ENCODE measurements at regions not wholly inside any gene's neighbourhood (a gene's known extent, or its start where the extent isn't known, plus 50 kb on each side); places are given as distances from the start of the nearest gene placed in this dataset.

GRCh38 chr4:178577933-178578332 lies 1135.7 kb upstream of the AGA start:
- WGBS = 72% methylated on average over 7 of the region's 7 CpGs
- Histone ChIP-seq H3K27me3 (ENCODE audit: control insufficient read depth, insufficient read depth) (no peaks in the 10 kb centered on the region), H3K4me3 (ENCODE audit: low read length) (no peak overlapping the region), H3K9me3 (ENCODE audit: control insufficient read depth, low read length) (no peaks in the 10 kb centered on the region), H3K4me1 (ENCODE audit: control insufficient read depth, insufficient read depth, low read length) (no peaks in the 10 kb centered on the region), H3K27ac (ENCODE audit: low read length) (no peak overlapping the region)
- DNase-seq (no peak), ATAC-seq (no peak)
- intact Hi-C loops (cut with DNase I) = no loop called here

GRCh38 chr4:178595500-178596138 lies 1153.4 kb upstream of the AGA start:
- WGBS = 72% methylated on average over 6 of the region's 6 CpGs
- ATAC-seq (no peak), DNase-seq (no peak)
- H3K27me3 ChIP-seq (ENCODE audit: control insufficient read depth, insufficient read depth) = no peaks in the 10 kb centered on the region
- no peaks in the 10 kb centered on the region for H3K4me1 ChIP-seq (ENCODE audit: control insufficient read depth, insufficient read depth, low read length)
- H3K9me3 ChIP-seq (ENCODE audit: control insufficient read depth, low read length) = no peaks in the 10 kb centered on the region
- H3K4me3 ChIP-seq (ENCODE audit: low read length) = no peak overlapping the region
- intact Hi-C loops (cut with DNase I) = no loop called here
- no peak overlapping the region for H3K27ac ChIP-seq (ENCODE audit: low read length)

GRCh38 chr4:178598672-178599071 lies 1156.4 kb upstream of the AGA start:
- intact Hi-C loops (cut with DNase I) = no loop called here
- Histone ChIP-seq H3K4me3 (ENCODE audit: low read length) (no peak overlapping the region), H3K4me1 (ENCODE audit: control insufficient read depth, insufficient read depth, low read length) (no peaks in the 10 kb centered on the region), H3K27ac (ENCODE audit: low read length) (no peak overlapping the region), H3K27me3 (ENCODE audit: control insufficient read depth, insufficient read depth) (no peaks in the 10 kb centered on the region), H3K9me3 (ENCODE audit: control insufficient read depth, low read length) (no peaks in the 10 kb centered on the region)
- WGBS = 60% methylated on average over 1 of the region's 1 CpG
- DNase-seq (no peak), ATAC-seq (no peak)

DNA sequence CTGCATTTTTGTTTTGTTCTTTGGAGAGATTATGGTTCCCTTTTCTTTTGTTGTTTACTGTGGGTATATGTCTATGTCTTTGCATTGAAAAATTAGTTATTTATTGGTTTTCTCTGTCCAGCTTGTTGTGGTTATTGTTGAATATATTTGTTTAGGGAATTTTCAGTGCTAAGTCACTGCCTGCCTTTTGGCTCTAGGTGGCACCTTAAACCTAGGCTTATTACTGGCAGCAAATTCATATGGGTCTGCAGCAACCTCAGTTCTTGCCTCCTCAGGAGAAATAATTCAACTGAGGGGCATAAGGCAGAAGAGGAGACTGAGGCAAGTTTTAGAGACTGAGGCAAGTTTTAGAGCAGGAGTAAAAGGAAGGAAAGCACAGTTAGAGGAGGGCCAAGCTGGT lies 1157.3 kb upstream of the AGA start:
- no peaks in the 10 kb centered on the region for H3K27me3 ChIP-seq (ENCODE audit: control insufficient read depth, insufficient read depth)
- H3K4me3 ChIP-seq (ENCODE audit: low read length) = no peak overlapping the region
- no peaks in the 10 kb centered on the region for H3K4me1 ChIP-seq (ENCODE audit: control insufficient read depth, insufficient read depth, low read length)
- no peaks in the 10 kb centered on the region for H3K9me3 ChIP-seq (ENCODE audit: control insufficient read depth, low read length)
- intact Hi-C loops (cut with DNase I) = no loop called here
- ATAC-seq = no peak
- DNase-seq = no peak
- no peak overlapping the region for H3K27ac ChIP-seq (ENCODE audit: low read length)

DNA sequence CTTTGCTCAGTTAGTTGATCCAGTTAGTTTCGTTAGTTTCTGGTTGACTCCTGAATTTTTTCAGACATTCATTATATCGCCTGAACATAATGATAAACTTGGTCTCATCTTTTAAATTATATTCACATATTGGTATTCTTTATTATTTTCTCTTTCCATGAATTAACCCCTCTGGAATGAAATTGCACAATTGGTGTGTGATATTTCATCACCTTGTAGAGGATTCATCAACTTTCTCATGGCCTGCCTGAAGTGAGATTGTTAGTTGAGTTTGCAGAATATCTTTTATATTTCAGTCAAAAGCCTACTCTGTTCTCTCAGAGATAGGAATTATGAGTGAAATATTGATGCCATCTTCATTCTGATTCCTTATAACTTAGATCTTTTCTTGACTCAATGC lies 1160.6 kb upstream of the AGA start:
- DNase-seq (no peak), ATAC-seq (no peak)
- Histone ChIP-seq H3K4me3 (ENCODE audit: low read length) (no peak overlapping the region), H3K27ac (ENCODE audit: low read length) (no peak overlapping the region), H3K4me1 (ENCODE audit: control insufficient read depth, insufficient read depth, low read length) (no peaks in the 10 kb centered on the region), H3K27me3 (ENCODE audit: control insufficient read depth, insufficient read depth) (no peaks in the 10 kb centered on the region), H3K9me3 (ENCODE audit: control insufficient read depth, low read length) (no peaks in the 10 kb centered on the region)
- intact Hi-C loops (cut with DNase I) = no loop called here
- WGBS = 43% methylated on average over 2 of the region's 2 CpGs

DNA sequence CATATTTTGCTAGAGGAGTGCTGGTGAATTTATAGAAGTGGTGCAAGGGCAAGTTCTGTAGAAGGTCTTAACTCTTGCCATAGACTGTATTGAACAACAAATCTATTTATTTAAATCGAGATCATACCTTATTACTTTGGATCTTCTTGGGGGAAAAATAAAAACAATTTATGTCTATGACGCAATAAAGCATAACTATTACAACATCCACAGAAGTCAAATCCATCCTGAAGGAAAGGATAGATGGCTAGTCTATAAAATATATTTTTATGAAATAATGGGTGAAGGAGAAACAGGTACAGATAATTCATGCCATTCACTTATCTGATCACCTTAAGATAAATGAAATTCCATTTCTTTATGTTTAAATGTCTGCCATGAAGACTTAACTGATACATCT lies 1168.8 kb upstream of the AGA start:
- Histone ChIP-seq H3K9me3 (ENCODE audit: control insufficient read depth, low read length) (no peaks in the 10 kb centered on the region), H3K27ac (ENCODE audit: low read length) (no peak overlapping the region), H3K4me3 (ENCODE audit: low read length) (no peak overlapping the region), H3K27me3 (ENCODE audit: control insufficient read depth, insufficient read depth) (no peaks in the 10 kb centered on the region), H3K4me1 (ENCODE audit: control insufficient read depth, insufficient read depth, low read length) (no peaks in the 10 kb centered on the region)
- WGBS = 78% methylated on average over 2 of the region's 2 CpGs
- intact Hi-C loops (cut with DNase I) = no loop called here
- DNase-seq = no peak
- ATAC-seq = no peak

GRCh38 chr4:178612733-178613132 lies 1170.5 kb upstream of the AGA start:
- no peaks in the 10 kb centered on the region for H3K9me3 ChIP-seq (ENCODE audit: control insufficient read depth, low read length)
- no peak overlapping the region for H3K4me3 ChIP-seq (ENCODE audit: low read length)
- H3K27me3 ChIP-seq (ENCODE audit: control insufficient read depth, insufficient read depth) = no peaks in the 10 kb centered on the region
- no peak for ATAC-seq
- no peak for DNase-seq
- no peaks in the 10 kb centered on the region for H3K4me1 ChIP-seq (ENCODE audit: control insufficient read depth, insufficient read depth, low read length)
- WGBS = 69% methylated on average over 4 of the region's 4 CpGs
- intact Hi-C loops (cut with DNase I) = no loop called here
- no peak overlapping the region for H3K27ac ChIP-seq (ENCODE audit: low read length)

GRCh38 chr4:178632415-178632814 lies 1190.2 kb upstream of the AGA start:
- H3K4me1 ChIP-seq (ENCODE audit: control insufficient read depth, insufficient read depth, low read length) = no peaks in the 10 kb centered on the region
- H3K27ac ChIP-seq (ENCODE audit: low read length) = no peak overlapping the region
- ATAC-seq (no peak), DNase-seq (no peak)
- H3K4me3 ChIP-seq (ENCODE audit: low read length) = no peak overlapping the region
- intact Hi-C loops (cut with DNase I) = no loop called here
- H3K9me3 ChIP-seq (ENCODE audit: control insufficient read depth, low read length) = no peaks in the 10 kb centered on the region
- no peaks in the 10 kb centered on the region for H3K27me3 ChIP-seq (ENCODE audit: control insufficient read depth, insufficient read depth)
- 75% methylated on average over 1 of the region's 1 CpG for WGBS

DNA sequence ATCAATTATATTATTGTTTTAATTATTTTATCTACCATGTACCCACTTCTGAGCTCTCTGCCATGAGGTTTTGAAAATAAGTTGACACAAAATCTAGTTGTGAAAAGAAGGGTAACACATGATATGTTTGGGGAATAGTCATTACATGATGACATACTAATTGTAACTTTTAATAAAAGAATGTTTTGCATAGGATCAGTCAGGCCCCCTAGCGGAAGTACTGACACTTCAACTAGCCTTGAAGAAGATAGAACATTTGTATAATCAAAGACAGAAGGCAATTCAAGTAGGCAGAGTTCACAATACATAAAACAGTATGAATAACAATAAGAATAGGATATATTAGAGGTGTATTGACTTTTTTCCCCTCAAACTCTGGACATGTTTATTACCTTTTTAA lies 1191.0 kb upstream of the AGA start:
- intact Hi-C loops (cut with DNase I) = no loop called here
- no peaks in the 10 kb centered on the region for H3K4me1 ChIP-seq (ENCODE audit: control insufficient read depth, insufficient read depth, low read length)
- no peaks in the 10 kb centered on the region for H3K27me3 ChIP-seq (ENCODE audit: control insufficient read depth, insufficient read depth)
- no peak overlapping the region for H3K4me3 ChIP-seq (ENCODE audit: low read length)
- DNase-seq (no peak), ATAC-seq (no peak)
- H3K27ac ChIP-seq (ENCODE audit: low read length) = no peak overlapping the region
- 71% methylated on average over 1 of the region's 1 CpG for WGBS
- no peaks in the 10 kb centered on the region for H3K9me3 ChIP-seq (ENCODE audit: control insufficient read depth, low read length)

- H3K4me3 ChIP-seq (ENCODE audit: low read length) = no peak overlapping the region
- H3K4me1 ChIP-seq (ENCODE audit: control insufficient read depth, insufficient read depth, low read length) = no peaks in the 10 kb centered on the region
- no peaks in the 10 kb centered on the region for H3K9me3 ChIP-seq (ENCODE audit: control insufficient read depth, low read length)
- ATAC-seq = no peak
- no peak for DNase-seq
- 76% methylated on average over 1 of the region's 1 CpG for WGBS
- intact Hi-C loops (cut with DNase I) = no loop called here
- H3K27ac ChIP-seq (ENCODE audit: low read length) = no peak overlapping the region
- H3K27me3 ChIP-seq (ENCODE audit: control insufficient read depth, insufficient read depth) = no peaks in the 10 kb centered on the region
Observed at GRCh38 chr4:178664621-178665020, 1222.4 kb upstream of the AGA start.

DNA sequence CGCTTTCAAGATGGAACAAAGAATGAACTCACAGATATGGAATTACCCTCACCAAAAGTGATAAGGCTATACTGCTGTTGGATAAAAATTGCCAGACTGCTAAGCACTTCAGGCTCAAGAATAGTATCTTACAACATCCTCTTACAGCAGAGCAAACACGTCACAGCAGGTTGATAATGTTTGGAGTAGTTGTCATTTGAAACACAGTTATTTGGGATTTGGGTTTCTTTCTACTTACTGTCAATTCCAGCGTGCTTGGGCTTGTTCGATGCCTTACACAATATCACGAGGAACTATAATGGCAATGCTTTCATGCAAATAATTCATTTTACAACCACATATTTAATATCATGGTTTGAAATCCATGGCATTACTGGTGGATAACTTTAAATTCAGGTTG lies 1223.7 kb upstream of the AGA start:
- Histone ChIP-seq H3K9me3 (ENCODE audit: control insufficient read depth, low read length) (no peaks in the 10 kb centered on the region), H3K4me3 (ENCODE audit: low read length) (no peak overlapping the region), H3K4me1 (ENCODE audit: control insufficient read depth, insufficient read depth, low read length) (no peaks in the 10 kb centered on the region), H3K27ac (ENCODE audit: low read length) (no peak overlapping the region), H3K27me3 (ENCODE audit: control insufficient read depth, insufficient read depth) (no peaks in the 10 kb centered on the region)
- DNase-seq (no peak), ATAC-seq (no peak)
- intact Hi-C loops (cut with DNase I) = no loop called here
- 66% methylated on average over 5 of the region's 5 CpGs for whole genome bisulfite sequencing

DNA sequence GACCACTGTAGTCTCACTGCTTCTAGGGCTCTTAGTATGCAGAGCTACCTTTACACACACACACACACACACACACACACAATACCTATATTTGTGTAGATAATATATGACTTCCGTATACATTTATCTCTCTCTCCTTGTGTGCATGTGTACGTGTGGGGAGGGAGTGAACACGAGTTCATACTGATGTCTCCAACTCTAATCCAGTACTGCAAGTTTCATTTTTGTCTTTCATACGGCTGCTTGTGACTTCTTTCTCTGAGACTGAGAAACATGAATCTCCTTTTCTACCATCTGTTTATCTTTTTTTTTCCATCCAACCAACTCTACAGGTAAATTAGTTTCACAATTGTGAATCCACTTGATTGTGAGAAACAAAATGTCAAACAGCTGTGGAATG lies 1229.5 kb upstream of the AGA start:
- WGBS = 80% methylated on average over 4 of the region's 4 CpGs
- Histone ChIP-seq H3K9me3 (ENCODE audit: control insufficient read depth, low read length) (no peaks in the 10 kb centered on the region), H3K4me3 (ENCODE audit: low read length) (no peak overlapping the region), H3K4me1 (ENCODE audit: control insufficient read depth, insufficient read depth, low read length) (no peaks in the 10 kb centered on the region), H3K27me3 (ENCODE audit: control insufficient read depth, insufficient read depth) (no peaks in the 10 kb centered on the region), H3K27ac (ENCODE audit: low read length) (no peak overlapping the region)
- DNase-seq = no peak
- no peak for ATAC-seq
- intact Hi-C loops (cut with DNase I) = no loop called here
